ENCODE measurements at regions not wholly inside any gene's neighbourhood (a gene's known extent, or its start where the extent isn't known, plus 50 kb on each side); places are given as distances from the start of the nearest gene placed in this dataset.

- no peak for TF ChIP-seq CTCF (IDR thresholded peaks at IDR 0.05; ENCODE audit: poor library complexity)
- TF ChIP-seq EZH2 (IDR thresholded peaks at IDR 0.05; ENCODE audit: borderline replicate concordance): no peak
Observed at GRCh38 chr5:98372351-98372750, 401.1 kb upstream of the RGMB start.
